NCI-H2107 treated with DMSO at 0.1 percent for 48 hours (cell line): ENCODE measurements at regions not wholly inside any gene's neighbourhood (a gene's known extent, or its start where the extent isn't known, plus 50 kb on each side); places are given as distances from the start of the nearest gene placed in this dataset.
"Not testable (repeated sequence)": the region's sequence is repeated elsewhere in the genome, so short reads cannot be mapped to it uniquely, and the experiment has no call there.

Experiments
- DNase-seq: peaks from one replicate; lab custom pipeline; 2025; ENCODE audit not compliant: unreplicated experiment; lab: John Stamatoyannopoulos, UW

DNA sequence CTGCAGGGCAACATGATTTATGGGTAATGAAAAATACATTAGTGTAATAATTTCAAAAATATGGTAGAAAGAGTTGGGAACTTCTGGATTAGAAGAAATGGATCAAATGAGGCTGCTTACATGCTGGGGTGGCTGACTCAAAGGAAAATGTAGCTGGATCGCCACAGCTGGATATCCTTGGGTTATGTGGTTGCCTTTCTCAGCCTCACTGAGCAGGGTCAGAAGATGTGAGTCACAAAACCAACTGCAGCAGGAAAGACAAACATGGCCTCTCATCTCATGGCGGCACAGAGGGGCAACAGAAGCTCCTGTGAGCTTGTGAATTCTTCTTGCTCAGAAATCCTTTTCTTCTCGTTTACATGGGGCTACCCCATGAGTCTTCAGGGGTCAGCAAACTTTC is 317.1 kb upstream of the SPRED2 start:
- no peak for DNase-seq

DNA sequence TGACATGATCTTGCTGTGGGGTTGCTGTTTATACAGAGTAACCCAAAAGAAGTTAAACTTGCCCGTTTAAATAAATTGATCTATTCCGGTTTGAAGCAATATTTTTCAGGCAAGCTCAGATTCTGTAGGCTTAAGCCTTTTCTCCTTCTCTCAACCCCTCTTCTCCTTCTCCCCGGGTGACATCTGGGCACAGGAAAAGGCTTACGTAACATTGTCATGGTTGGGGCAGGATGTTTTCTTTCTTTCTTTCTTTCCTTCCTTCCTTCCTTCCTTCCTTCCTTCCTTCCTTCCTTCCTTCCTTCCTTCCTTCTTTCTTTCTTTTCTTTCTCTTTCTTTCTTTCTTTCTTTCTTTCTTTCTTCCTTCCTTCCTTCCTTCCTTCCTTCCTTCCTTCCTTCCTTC is 315.5 kb upstream of the SPRED2 start:
- DNase-seq: not testable (repeated sequence)

GRCh38 chr2:65746931-65747675 is 314.7 kb upstream of the SPRED2 start:
- no peak for DNase-seq

GRCh38 chr2:65744477-65745200 is 312.2 kb upstream of the SPRED2 start:
- DNase-seq: no peak

- no peak for DNase-seq
These were observed 310.6 kb upstream of the SPRED2 start for GRCh38 chr2:65742977-65743376.

GRCh38 chr2:65739927-65740326 is 307.5 kb upstream of the SPRED2 start:
- no peak for DNase-seq

- DNase-seq: no peak
These were observed 305.1 kb upstream of the SPRED2 start for GRCh38 chr2:65737452-65738011.

- no peak for DNase-seq
These were observed 299.1 kb upstream of the SPRED2 start for GRCh38 chr2:65731476-65731875.

- DNase-seq: no peak
These were observed 297.8 kb upstream of the SPRED2 start for GRCh38 chr2:65730186-65730585.

- DNase-seq: no peak
These were observed 296.8 kb upstream of the SPRED2 start for GRCh38 chr2:65729246-65729645.

DNA sequence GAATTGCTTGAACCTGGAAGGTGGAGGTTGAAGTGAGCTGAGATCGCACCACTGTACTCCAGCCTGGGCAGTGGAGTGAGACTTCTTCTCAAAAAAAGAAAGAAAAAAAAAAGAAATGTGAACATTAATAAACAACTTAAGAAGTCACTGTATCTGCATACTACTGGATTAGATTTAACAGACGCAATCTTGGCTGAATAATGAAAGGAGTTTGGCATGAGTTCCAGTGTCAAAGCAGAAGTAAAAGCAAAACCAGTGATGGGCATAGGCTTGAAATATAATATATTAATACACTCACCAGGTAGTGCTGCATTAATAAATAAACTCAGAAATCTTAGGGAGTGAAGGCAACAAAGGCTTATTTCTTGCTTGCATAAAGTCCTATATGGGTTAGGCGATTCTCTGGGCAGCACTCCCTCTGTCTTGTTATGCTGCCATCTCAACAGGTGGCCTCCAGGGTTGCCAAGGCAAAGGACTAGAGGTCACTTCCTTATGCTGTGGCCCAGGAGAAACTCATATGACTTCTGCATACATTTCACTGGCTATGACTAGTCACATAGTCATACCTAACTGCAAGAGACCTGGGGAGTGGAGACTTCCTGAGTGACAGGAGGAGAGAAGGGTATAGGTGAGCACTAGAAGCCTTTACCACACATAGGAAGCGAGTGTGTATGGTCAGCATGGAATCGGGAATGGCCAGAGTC is 296.2 kb upstream of the SPRED2 start:
- DNase-seq: no peak

DNA sequence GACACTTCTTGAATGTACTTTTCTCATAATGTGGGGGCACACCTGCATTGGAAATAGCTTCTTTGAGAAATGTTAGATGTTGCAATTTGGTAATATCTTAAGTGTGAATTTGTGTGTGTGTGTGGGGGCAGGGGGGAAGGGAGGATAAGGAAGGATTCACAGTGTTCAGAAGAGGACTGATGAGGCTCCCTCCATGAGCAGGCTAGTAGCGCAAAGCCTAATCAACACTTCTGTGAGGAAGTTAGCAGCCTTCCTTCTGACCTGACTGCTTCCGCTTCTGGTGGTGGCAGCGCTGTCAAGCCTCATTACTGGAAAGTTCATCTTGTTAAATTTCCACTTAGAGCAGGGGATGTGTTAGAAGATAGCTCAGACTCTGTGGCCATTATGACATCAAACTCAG is 295.4 kb upstream of the SPRED2 start:
- no peak for DNase-seq

GRCh38 chr2:65727381-65727780 is 295.0 kb upstream of the SPRED2 start:
- DNase-seq: no peak

DNA sequence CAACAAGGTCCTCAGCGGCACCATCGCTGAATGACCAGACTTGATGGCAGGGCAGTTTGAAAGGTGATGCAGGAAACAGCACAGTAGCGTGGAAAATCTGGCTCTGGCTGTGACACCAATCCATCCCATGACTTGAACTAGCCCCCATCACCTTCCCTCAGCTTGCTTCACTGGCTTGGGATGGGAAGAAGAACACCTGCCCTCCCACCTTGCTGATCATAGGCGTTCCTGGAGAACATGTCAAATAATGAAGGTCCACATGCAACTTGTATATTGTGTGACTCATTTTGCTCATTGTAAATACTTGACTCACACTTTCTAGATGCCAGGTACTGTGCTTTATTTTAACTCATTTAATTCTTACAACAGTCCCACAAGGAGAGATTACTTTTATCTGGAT is 292.4 kb upstream of the SPRED2 start:
- DNase-seq: no peak

DNA sequence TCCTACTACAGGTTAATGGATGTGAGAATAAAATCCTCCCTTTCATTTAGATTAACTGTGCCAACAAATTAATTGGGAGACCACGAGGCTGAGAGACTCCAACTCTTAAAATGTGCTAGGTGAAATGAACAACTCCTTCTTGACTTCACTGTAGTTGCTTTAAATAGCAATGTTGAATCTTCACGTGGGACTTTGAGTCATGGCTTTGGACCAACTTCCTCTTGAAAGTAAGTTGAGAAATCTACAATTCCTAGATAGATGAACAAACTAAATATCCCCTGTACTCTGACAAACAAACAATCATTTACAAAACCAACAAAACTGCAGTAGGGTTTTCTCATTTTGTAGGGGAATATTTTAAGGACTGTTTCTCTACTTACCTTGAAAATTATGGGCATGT is 291.9 kb upstream of the SPRED2 start:
- no peak for DNase-seq

- no peak for DNase-seq
These were observed 289.8 kb upstream of the SPRED2 start for GRCh38 chr2:65722028-65722778.

GRCh38 chr2:65716698-65717097 is 284.3 kb upstream of the SPRED2 start:
- no peak for DNase-seq

GRCh38 chr2:65715323-65715722 is 282.9 kb upstream of the SPRED2 start:
- no peak for DNase-seq

GRCh38 chr2:65714866-65715265 is 282.5 kb upstream of the SPRED2 start:
- DNase-seq: no peak

GRCh38 chr2:65711863-65712262 is 279.5 kb upstream of the SPRED2 start:
- no peak for DNase-seq

GRCh38 chr2:65710779-65711295 is 278.4 kb upstream of the SPRED2 start:
- no peak for DNase-seq
